DOHH2 (cell line): ENCODE measurements at regions not wholly inside any gene's neighbourhood (a gene's known extent, or its start where the extent isn't known, plus 50 kb on each side); places are given as distances from the start of the nearest gene placed in this dataset.

Experiments used
- EZH2phosphoT487 ChIP-seq: fragments of 200-600 bp; sonication (generic); IDR thresholded peaks from 2 replicates; pipeline ENCODE4 v1.6.1; 2017; ENCODE audit warnings: borderline replicate concordance, mild to moderate bottlenecking, antibody characterized with exemption, low read length, moderate library complexity, mixed read lengths
- TF ChIP-seq, protein P1 (sequence below): fragments of 200-600 bp; sonication (generic); IDR thresholded peaks from one replicate; pipeline ENCODE4 v1.5.1; 2014; ENCODE audit warnings: antibody characterized with exemption, mild to moderate bottlenecking, low read depth, low read length; ENCODE audit not compliant: poor library complexity, severe bottlenecking

DNA sequence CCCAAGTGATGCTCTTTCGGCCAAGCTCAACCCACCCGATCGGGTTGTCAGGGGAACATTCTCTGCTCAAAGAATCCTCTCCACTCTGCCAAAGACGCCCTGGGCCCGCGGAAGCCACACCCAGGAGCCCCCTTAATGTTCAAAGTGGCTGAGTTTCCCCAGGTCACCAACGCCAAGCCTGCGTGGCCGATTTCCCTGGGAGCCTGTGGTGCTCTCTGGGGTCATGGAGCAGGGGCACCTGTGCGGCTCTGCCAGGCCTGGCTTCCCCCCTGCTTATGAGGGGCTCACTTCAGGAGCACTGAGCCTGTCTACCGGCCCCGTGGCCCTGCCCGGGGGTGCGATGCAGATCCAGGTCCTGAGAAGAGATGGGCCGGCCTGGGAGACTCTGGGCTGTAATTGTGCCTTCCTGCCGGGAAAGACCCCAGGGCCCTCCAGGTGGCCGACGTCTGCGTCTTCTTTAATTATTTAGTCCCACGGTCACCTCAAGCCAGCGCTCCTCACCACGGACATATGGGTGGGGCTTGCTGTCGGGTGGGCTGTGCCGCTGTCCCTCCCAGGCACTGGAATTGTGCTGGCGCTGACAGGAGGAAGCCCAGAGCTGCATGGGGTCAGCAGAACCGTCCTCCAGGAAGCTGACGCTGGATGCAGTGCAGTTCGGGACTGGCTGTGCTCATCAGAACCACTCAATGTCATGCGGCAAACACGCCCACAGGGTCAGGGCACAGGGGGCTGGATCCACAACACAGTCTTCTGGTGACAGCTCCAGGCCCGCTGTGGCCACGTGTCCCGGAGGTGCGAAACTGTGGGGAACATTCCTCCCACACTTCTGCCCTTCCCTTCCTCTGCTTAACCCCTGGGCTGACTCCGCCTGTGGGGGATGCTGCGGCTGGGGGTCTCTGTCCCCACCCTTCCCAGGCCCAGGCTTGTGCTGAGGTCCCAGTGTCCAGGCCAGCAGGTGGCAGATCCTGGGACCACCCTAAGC lies 267.6 kb upstream of the SFSWAP start:
- TF ChIP-seq, protein P1, sequence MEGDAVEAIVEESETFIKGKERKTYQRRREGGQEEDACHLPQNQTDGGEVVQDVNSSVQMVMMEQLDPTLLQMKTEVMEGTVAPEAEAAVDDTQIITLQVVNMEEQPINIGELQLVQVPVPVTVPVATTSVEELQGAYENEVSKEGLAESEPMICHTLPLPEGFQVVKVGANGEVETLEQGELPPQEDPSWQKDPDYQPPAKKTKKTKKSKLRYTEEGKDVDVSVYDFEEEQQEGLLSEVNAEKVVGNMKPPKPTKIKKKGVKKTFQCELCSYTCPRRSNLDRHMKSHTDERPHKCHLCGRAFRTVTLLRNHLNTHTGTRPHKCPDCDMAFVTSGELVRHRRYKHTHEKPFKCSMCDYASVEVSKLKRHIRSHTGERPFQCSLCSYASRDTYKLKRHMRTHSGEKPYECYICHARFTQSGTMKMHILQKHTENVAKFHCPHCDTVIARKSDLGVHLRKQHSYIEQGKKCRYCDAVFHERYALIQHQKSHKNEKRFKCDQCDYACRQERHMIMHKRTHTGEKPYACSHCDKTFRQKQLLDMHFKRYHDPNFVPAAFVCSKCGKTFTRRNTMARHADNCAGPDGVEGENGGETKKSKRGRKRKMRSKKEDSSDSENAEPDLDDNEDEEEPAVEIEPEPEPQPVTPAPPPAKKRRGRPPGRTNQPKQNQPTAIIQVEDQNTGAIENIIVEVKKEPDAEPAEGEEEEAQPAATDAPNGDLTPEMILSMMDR = no peak
- TF ChIP-seq EZH2phosphoT487 = no peak
